Psoas muscle (tissue), 7 donors: ENCODE measurements at regions not wholly inside any gene's neighbourhood (a gene's known extent, or its start where the extent isn't known, plus 50 kb on each side); places are given as distances from the start of the nearest gene placed in this dataset.

Experiments
- ATAC-seq, 4 donors: fragments of 200-7000 bp; cut with Tn5 transposase; one replicate each; pipeline ENCODE4 v1.9.1; 2020; ENCODE audit warnings: moderate library complexity in 3 of 4, mild to moderate bottlenecking in 2 of 4
- DNase-seq, 2 donors: peaks; one replicate each; pipeline ENCODE4 v3.0.0-alpha.2; 2020
- H3K27ac ChIP-seq: fragments of 200-600 bp; one replicate; pipeline ENCODE4 v1.8.0; 2022
- H3K27me3 ChIP-seq, 3 donors: fragments of 200-600 bp in 1 of 3; one replicate each; pipeline versions ENCODE4 v1.6.1 to v1.8.0; 2013 to 2022; ENCODE audit warnings: low read length in 2 of 3, mild to moderate bottlenecking in 2 of 3, moderate library complexity in 1 of 3; ENCODE audit not compliant: insufficient read depth in 3 of 3
- H3K36me3 ChIP-seq, 2 donors: fragments of 200-600 bp in 1 of 2; one replicate each; pipeline versions ENCODE4 v1.6.1 to v1.8.0; 2013 to 2022; ENCODE audit warnings: low read depth in 1 of 2, mild to moderate bottlenecking in 1 of 2, moderate library complexity in 1 of 2; ENCODE audit not compliant: insufficient read depth in 1 of 2
- H3K4me1 ChIP-seq: fragments of 200-600 bp; one replicate; pipeline ENCODE4 v1.8.0; 2022
- H3K4me3 ChIP-seq: fragments of 200-600 bp; one replicate; pipeline ENCODE4 v1.8.0; 2022; ENCODE audit warnings: mild to moderate bottlenecking
- H3K9me3 ChIP-seq: fragments of 200-600 bp; one replicate; pipeline ENCODE4 v1.8.0; 2022
- WGBS, 3 donors: extraction: QIAGEN DNeasy Blood & Tissue Kit; methylation state at CpG; one replicate each; pipeline versions ENCODE4 v1.1.6 to v1.1.7; 2013; 5-methylcytosine and 5-hydroxymethylcytosine counted together
- intact Hi-C, 2 donors: fragments of 100-400 bp; cut with DNase I; formaldehyde crosslinking; loops; one replicate each; pipeline versions ENCODE4 v1.11.0 to v1.14.2; 2022
- TF ChIP-seq, protein P1 (sequence below): fragments of 200-600 bp; IDR thresholded peaks from one replicate; pipeline ENCODE4 v1.8.0; 2022; ENCODE audit warnings: antibody characterized with exemption
- donor health status: healthy with polysubstance abuse.
- donor health status: DM: no; HTN: no; CAD: no; lungs with moderate emphysema.
- donor health status: Bipolar disorder and iron deficiency.
- donor health status: healthy.
- donor health status: DM: yes; HTN: yes; CAD: no.
- donor health status: DM: no; HTN: no; CAD: no.
- donor health status: DM: yes; HTN: yes; CAD: no.

DNA sequence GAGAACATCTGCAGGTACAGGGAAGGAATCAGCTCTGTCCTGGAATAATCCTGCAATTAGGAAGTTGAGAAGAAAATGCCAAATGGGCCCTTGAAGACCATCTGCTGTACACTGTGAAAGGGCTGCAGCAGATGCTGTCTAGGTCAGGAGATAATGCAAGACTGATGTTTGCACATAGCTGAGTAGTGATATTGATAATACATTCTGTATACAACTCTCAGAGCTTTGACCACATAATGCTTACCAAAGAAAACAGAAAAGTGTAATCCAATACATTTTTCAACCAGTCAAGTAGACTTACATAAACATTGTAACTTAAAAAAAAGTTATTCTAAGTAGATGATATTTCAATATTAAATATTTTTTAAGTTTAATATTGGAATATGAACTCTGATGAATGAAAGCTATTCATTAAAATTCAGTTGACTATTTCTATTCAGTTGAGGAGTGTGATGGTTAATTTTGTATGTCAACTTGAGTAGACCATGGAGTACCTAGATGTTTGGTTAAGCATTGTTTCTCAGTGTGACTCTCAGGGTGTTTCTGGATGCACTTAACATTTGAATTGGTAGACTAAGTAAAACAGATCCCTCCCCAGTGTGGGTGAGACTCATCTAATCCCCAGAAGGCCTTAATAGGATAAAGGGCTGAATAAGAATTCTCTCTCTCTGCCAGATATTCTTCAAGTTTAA, 380.1 kb upstream of the PRR16 start:
- Histone ChIP-seq H3K9me3 (no peaks in the 10 kb centered on the region), H3K27ac (no peak overlapping the region), H3K36me3 (no peaks in the 10 kb centered on the region), H3K27me3 (no peaks in the 10 kb centered on the region), H3K4me1 (no peaks in the 10 kb centered on the region), H3K4me3 (no peak overlapping the region)
- DNase-seq (no peak), ATAC-seq (no peak)
- intact Hi-C loops, result no loop called here
- TF ChIP-seq, protein P1, sequence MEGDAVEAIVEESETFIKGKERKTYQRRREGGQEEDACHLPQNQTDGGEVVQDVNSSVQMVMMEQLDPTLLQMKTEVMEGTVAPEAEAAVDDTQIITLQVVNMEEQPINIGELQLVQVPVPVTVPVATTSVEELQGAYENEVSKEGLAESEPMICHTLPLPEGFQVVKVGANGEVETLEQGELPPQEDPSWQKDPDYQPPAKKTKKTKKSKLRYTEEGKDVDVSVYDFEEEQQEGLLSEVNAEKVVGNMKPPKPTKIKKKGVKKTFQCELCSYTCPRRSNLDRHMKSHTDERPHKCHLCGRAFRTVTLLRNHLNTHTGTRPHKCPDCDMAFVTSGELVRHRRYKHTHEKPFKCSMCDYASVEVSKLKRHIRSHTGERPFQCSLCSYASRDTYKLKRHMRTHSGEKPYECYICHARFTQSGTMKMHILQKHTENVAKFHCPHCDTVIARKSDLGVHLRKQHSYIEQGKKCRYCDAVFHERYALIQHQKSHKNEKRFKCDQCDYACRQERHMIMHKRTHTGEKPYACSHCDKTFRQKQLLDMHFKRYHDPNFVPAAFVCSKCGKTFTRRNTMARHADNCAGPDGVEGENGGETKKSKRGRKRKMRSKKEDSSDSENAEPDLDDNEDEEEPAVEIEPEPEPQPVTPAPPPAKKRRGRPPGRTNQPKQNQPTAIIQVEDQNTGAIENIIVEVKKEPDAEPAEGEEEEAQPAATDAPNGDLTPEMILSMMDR, result no peak

DNA sequence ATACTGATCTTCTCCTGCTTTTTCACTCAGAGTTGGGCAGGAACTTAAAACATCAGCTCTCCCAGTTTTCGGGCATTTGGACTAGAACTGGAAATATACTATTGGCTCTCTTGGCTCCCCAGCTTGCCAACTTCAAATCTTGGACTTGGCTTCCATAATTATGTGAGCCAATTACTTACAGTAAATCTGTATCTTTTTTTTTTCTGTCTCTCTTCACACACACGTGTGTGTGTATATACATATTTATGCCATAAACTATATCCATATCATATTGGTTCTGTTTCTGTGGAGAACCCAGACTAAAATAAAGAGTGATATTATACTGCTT, 379.6 kb upstream of the PRR16 start:
- DNase-seq (no peak), ATAC-seq (no peak)
- H3K9me3 ChIP-seq, result no peaks in the 10 kb centered on the region
- H3K27ac ChIP-seq, result no peak overlapping the region
- H3K4me3 ChIP-seq, result no peak overlapping the region
- intact Hi-C loops, result no loop called here
- TF ChIP-seq, protein P1, result no peak
- H3K27me3 ChIP-seq, result no peaks in the 10 kb centered on the region
- WGBS, 3 donors, result 29 to 41% (median 33%) methylated on average over 2 of the region's 2 CpGs
- no peaks in the 10 kb centered on the region for H3K36me3 ChIP-seq
- H3K4me1 ChIP-seq, result no peaks in the 10 kb centered on the region

DNA sequence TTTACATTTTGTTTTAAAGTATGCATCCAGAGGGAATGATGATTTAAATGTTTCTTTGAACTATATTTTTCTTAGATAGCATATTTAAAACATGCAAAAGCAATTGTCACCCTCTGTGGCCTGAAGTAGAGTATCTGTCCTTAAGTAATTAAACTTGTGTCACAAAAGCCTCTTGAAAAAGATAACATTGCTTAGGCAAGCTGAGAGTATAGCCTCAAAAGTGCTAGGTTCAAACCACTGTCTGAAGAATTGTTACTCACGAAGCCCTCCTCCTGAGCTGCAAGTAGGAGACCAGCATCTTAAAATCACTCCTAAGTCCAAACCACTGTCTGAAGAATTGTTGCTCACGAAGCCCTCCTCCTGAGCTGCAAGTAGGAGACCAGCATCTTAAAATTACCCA, 378.0 kb upstream of the PRR16 start:
- no peak overlapping the region for H3K27ac ChIP-seq
- DNase-seq, result no peak
- ATAC-seq, result no peak
- WGBS, 3 donors, result 73 to 85% (median 82%) methylated on average over 2 of the region's 2 CpGs
- TF ChIP-seq, protein P1, result no peak
- no peak overlapping the region for H3K4me3 ChIP-seq
- no peaks in the 10 kb centered on the region for H3K9me3 ChIP-seq
- no peaks in the 10 kb centered on the region for H3K36me3 ChIP-seq
- H3K4me1 ChIP-seq, result no peaks in the 10 kb centered on the region
- intact Hi-C loops, result no loop called here
- no peaks in the 10 kb centered on the region for H3K27me3 ChIP-seq

DNA sequence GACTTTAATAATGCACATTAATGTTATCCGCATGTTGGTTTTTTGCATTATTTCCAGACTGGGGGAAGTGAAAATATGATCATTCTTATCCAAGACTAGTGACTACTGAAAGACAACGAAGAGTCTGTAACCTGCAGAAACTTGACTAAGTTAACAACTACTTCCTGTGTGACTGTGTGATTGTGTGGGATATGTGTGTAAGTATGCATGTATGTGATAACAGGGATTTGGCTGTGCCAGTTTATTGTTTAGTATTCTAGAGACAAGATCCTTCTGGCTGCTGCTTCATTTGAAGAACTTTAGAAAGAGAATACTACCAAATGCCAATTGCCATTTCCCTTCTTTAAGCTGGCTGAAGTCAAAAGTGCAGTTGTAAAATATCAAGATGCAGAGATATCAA, 375.7 kb upstream of the PRR16 start:
- intact Hi-C loops, result no loop called here
- 82 to 88% (median 83%) methylated on average over 2 of the region's 2 CpGs for WGBS, 3 donors
- ATAC-seq, result no peak

DNA sequence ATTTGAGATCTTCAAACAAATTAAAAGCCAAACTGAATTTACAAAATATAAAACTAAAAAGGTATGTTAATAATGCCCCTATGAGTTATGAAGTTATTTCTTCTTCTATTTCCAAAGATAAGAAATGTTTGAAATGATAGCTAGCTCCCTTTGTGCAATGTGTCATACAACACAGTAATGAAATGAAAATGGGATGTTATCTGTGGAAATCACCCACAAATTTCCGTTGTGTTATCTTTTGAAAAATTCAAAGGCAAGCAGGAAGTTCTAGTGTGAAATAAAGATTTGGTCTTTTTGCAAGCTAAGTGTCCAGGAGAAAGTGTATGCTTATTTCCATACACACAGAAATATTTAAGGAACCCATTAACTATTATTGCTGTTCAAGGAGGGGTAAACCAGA, 375.3 kb upstream of the PRR16 start:
- Histone ChIP-seq H3K4me3 (no peak overlapping the region), H3K9me3 (no peaks in the 10 kb centered on the region), H3K27ac (no peak overlapping the region), H3K27me3 (no peaks in the 10 kb centered on the region), H3K4me1 (no peaks in the 10 kb centered on the region), H3K36me3 (no peaks in the 10 kb centered on the region)
- WGBS, 3 donors, result 74 to 88% (median 78%) methylated on average over 1 of the region's 1 CpG
- DNase-seq, result no peak
- TF ChIP-seq, protein P1, result no peak
- intact Hi-C loops, result no loop called here
- no peak for ATAC-seq

More for the DNA sequence above, 375.7 kb upstream of the PRR16 start:
- no peaks in the 10 kb centered on the region for H3K36me3 ChIP-seq
- no peaks in the 10 kb centered on the region for H3K27me3 ChIP-seq
- no peak overlapping the region for H3K27ac ChIP-seq
- TF ChIP-seq, protein P1, result no peak
- DNase-seq, result no peak
- H3K9me3 ChIP-seq, result no peaks in the 10 kb centered on the region
- H3K4me1 ChIP-seq, result no peaks in the 10 kb centered on the region
- H3K4me3 ChIP-seq, result no peak overlapping the region
